SW 1271 (cell line): ENCODE measurements at regions not wholly inside any gene's neighbourhood (a gene's known extent, or its start where the extent isn't known, plus 50 kb on each side); places are given as distances from the start of the nearest gene placed in this dataset.
A peak's percentile ranks its signal among the peaks of the same experiment; 100 is the strongest.
"Not testable (repeated sequence)": the region's sequence is repeated elsewhere in the genome, so short reads cannot be mapped to it uniquely, and the experiment has no call there.

Source experiments
- DNase-seq, 2 experiments: peaks; one replicate each; lab custom pipeline; 2025; lab: John Stamatoyannopoulos, UW

- DNase-seq = no peak
Measured at GRCh38 chr5:26415987-26416779, 622.2 kb downstream of the CDH9 start.

- no peak for DNase-seq
Measured at GRCh38 chr5:26390608-26391007, 647.8 kb downstream of the CDH9 start.

- no peak for DNase-seq
Measured at GRCh38 chr5:26388976-26389375, 649.4 kb downstream of the CDH9 start.

GRCh38 chr5:26386532-26386931, 651.9 kb downstream of the CDH9 start:
- DNase-seq = no peak

- DNase-seq = not testable (repeated sequence)
Measured at GRCh38 chr5:26364624-26365023, 673.8 kb downstream of the CDH9 start.

- no peak for DNase-seq
Measured at GRCh38 chr5:26343801-26344325, 694.5 kb downstream of the CDH9 start.

GRCh38 chr5:26339576-26339975, 698.8 kb downstream of the CDH9 start:
- no peak for DNase-seq

- peak in 1 of 2 experiments; percentile 44 for DNase-seq
Measured at GRCh38 chr5:26329562-26330189, 708.7 kb downstream of the CDH9 start.

- no peak for DNase-seq
Measured at GRCh38 chr5:26326153-26326759, 712.1 kb downstream of the CDH9 start.

- not testable (repeated sequence) for DNase-seq
Measured at GRCh38 chr5:26325432-26325831, 713.0 kb downstream of the CDH9 start.

- DNase-seq = not testable (repeated sequence)
Measured at GRCh38 chr5:26324273-26324895, 714.0 kb downstream of the CDH9 start.

GRCh38 chr5:26323794-26324193, 714.6 kb downstream of the CDH9 start:
- no peak for DNase-seq

- DNase-seq = no peak
Measured at GRCh38 chr5:26321278-26321677, 717.1 kb downstream of the CDH9 start.

GRCh38 chr5:26310415-26310814, 728.0 kb downstream of the CDH9 start:
- DNase-seq = no peak

- no peak for DNase-seq
Measured at GRCh38 chr5:26295541-26295940, 742.8 kb downstream of the CDH9 start.

- DNase-seq = no peak
Measured at GRCh38 chr5:26282190-26282589, 756.2 kb downstream of the CDH9 start.

GRCh38 chr5:26278078-26278477, 760.3 kb downstream of the CDH9 start:
- no peak for DNase-seq

- DNase-seq = no peak
Measured at GRCh38 chr5:26259081-26259480, 779.3 kb downstream of the CDH9 start.

- no peak for DNase-seq
Measured at GRCh38 chr5:26245321-26245720, 793.1 kb downstream of the CDH9 start.

GRCh38 chr5:26239588-26239987, 798.8 kb downstream of the CDH9 start:
- DNase-seq = no peak

- DNase-seq = no peak
Measured at GRCh38 chr5:26237489-26237888, 800.9 kb downstream of the CDH9 start.

GRCh38 chr5:26236936-26237335, 801.5 kb downstream of the CDH9 start:
- no peak for DNase-seq
